Activated naive CD4-positive, alpha-beta T cell treated with anti-CD3 and anti-CD28 coated beads, Interleukin-2, amount 10 ng/mL, durations not matched to agents 7 days and 5 days (primary cell): ENCODE measurements at regions not wholly inside any gene's neighbourhood (a gene's known extent, or its start where the extent isn't known, plus 50 kb on each side); places are given as distances from the start of the nearest gene placed in this dataset.
"Not testable (repeated sequence)": the region's sequence is repeated elsewhere in the genome, so short reads cannot be mapped to it uniquely, and the experiment has no call there.

ENCODE experiments used
- CTCF ChIA-PET: fragments of 350-600 bp; sonication (Branson Sonifier 250); formaldehyde crosslinking; loops from one replicate; lab custom pipeline; 2021; ENCODE audit warnings: antibody characterized with exemption; lab: Charles Lee
- DNase-seq: peaks from one replicate; pipeline ENCODE4 v3.0.0-alpha.2; 2020
- H3K27ac Mint-ChIP-seq: one replicate; pipeline ENCODE4 v1.8.0; 2021; ENCODE audit warnings: mild to moderate bottlenecking, moderate library complexity, mixed read lengths
- H3K27me3 Mint-ChIP-seq: one replicate; pipeline ENCODE4 v1.8.0; 2021; ENCODE audit warnings: mild to moderate bottlenecking, mixed read lengths
- H3K36me3 Mint-ChIP-seq: one replicate; pipeline ENCODE4 v1.8.0; 2021; ENCODE audit warnings: mixed read lengths
- H3K4me1 Mint-ChIP-seq: one replicate; pipeline ENCODE4 v1.8.0; 2021; ENCODE audit warnings: mixed read lengths
- H3K4me3 Mint-ChIP-seq: one replicate; pipeline ENCODE4 v1.8.0; 2021; ENCODE audit warnings: mild to moderate bottlenecking, moderate library complexity, mixed read lengths
- H3K9me3 Mint-ChIP-seq: one replicate; pipeline ENCODE4 v1.8.0; 2021; ENCODE audit warnings: mixed read lengths

- H3K4me1 Mint-ChIP-seq, H3K36me3 Mint-ChIP-seq, H3K9me3 Mint-ChIP-seq, H3K4me3 Mint-ChIP-seq, H3K27me3 Mint-ChIP-seq, CTCF ChIA-PET, H3K27ac Mint-ChIP-seq, DNase-seq: not testable (repeated sequence)
These were observed 106.8 kb upstream of the ZNF322 start for GRCh38 chr6:26766203-26766902.

- H3K4me1 Mint-ChIP-seq, H3K4me3 Mint-ChIP-seq, H3K36me3 Mint-ChIP-seq, H3K9me3 Mint-ChIP-seq, H3K27me3 Mint-ChIP-seq, H3K27ac Mint-ChIP-seq, CTCF ChIA-PET, DNase-seq: not testable (repeated sequence)
These were observed 111.6 kb upstream of the ZNF322 start for GRCh38 chr6:26770941-26771666.

GRCh38 chr6:26773414-26773813 lies 113.9 kb upstream of the ZNF322 start:
- CTCF ChIA-PET, result not testable (repeated sequence)

DNA sequence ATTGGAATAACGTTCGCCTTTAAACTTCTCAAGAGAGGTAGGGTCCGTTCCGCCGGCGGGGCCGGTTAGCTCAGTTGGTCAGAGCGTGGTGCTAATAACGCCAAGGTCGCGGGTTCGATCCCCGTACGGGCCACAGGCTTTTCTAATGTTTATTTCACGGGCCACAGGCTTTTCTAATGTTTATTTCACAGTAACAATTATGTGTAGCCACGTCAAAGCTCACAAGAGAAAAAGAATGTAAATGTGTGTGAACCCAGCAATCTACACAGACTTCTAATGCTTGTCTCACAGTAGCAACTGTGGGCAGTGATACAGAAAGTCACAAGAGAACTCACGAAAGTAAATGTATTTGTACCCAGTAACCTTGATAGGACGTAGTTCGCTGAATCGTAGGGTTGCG lies 121.0 kb upstream of the ZNF322 start:
- H3K27me3 Mint-ChIP-seq, H3K27ac Mint-ChIP-seq, DNase-seq, H3K4me3 Mint-ChIP-seq, H3K36me3 Mint-ChIP-seq, CTCF ChIA-PET, H3K9me3 Mint-ChIP-seq, H3K4me1 Mint-ChIP-seq: not testable (repeated sequence)

More at GRCh38 chr6:26773414-26773813, 113.9 kb upstream of the ZNF322 start:
- not testable (repeated sequence) for DNase-seq, H3K4me3 Mint-ChIP-seq, H3K36me3 Mint-ChIP-seq, H3K27ac Mint-ChIP-seq, H3K27me3 Mint-ChIP-seq, H3K4me1 Mint-ChIP-seq, H3K9me3 Mint-ChIP-seq

DNA sequence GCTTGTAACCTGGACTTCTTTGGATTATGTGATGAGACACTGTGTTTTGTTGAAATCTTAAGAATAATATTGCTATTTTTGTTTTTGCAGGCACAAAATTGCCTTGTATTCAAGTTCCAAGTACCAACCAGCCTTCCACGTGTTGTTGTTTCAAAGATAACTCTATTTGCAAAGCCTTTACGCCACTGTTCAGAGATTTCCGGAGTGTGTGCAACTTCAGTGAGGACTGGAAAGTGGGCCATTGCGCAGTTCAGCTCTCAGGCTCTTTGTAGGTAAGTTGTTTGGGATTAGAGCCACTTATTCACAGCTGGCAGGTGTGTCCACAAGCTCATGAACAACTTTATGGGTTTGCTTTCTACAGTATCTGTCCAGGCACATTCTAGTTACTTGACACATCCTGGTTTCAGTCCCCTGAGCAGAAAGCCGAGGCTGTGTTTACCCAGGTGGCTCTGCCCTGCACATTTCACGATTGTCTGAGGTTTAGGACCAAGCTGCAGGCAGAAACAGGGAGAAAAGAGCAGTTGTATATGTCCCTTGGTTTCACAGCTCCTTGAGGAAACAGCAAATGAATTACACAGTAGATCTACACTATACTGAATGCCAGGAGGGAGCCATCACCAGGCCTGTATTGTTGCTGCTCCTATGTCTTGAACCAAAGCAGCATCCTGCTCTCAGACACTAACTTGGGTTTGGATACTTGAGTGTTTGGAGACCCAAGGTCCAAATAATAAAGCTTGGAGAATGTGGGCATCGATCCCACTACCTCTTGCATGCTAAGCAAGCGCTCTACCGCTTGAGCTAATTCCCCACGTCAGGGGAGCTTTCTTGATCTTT lies 136.1 kb upstream of the ZNF322 start:
- H3K9me3 Mint-ChIP-seq, result not testable (repeated sequence)

GRCh38 chr6:26799903-26800633 lies 140.5 kb upstream of the ZNF322 start:
- not testable (repeated sequence) for H3K36me3 Mint-ChIP-seq

More for the DNA sequence above, 136.1 kb upstream of the ZNF322 start:
- DNase-seq, H3K4me1 Mint-ChIP-seq, CTCF ChIA-PET, H3K4me3 Mint-ChIP-seq, H3K36me3 Mint-ChIP-seq, H3K27me3 Mint-ChIP-seq, H3K27ac Mint-ChIP-seq: not testable (repeated sequence)

DNA sequence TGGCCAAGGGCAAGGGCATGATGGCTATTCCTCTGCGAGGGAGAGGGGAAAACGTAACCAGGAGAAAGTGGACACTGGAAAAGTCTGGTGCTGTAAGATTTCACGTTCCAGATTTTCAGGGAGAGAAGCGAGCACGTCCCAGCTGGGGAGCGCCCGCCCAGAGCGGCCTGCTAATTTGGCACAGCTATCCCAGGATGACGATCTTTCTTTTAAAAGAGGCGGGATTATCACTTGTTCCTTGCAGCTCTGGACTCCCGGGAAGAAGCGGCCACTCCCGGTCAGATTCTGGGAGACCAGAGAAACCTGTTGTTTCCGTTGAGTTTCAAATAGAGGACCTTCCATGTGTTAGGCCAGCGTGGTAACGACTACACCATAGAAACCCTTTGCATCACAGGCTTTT lies 144.2 kb upstream of the ZNF322 start:
- H3K4me3 Mint-ChIP-seq, H3K36me3 Mint-ChIP-seq, H3K27me3 Mint-ChIP-seq, H3K4me1 Mint-ChIP-seq, H3K27ac Mint-ChIP-seq, CTCF ChIA-PET, H3K9me3 Mint-ChIP-seq, DNase-seq: not testable (repeated sequence)

More at GRCh38 chr6:26799903-26800633, 140.5 kb upstream of the ZNF322 start:
- CTCF ChIA-PET, H3K27me3 Mint-ChIP-seq, H3K9me3 Mint-ChIP-seq, H3K4me1 Mint-ChIP-seq, H3K27ac Mint-ChIP-seq, H3K4me3 Mint-ChIP-seq, DNase-seq: not testable (repeated sequence)

- DNase-seq, H3K9me3 Mint-ChIP-seq, H3K36me3 Mint-ChIP-seq, H3K27me3 Mint-ChIP-seq, H3K27ac Mint-ChIP-seq, H3K4me3 Mint-ChIP-seq, CTCF ChIA-PET, H3K4me1 Mint-ChIP-seq: not testable (repeated sequence)
These were observed 152.1 kb upstream of the ZNF322 start for GRCh38 chr6:26811486-26812116.

DNA sequence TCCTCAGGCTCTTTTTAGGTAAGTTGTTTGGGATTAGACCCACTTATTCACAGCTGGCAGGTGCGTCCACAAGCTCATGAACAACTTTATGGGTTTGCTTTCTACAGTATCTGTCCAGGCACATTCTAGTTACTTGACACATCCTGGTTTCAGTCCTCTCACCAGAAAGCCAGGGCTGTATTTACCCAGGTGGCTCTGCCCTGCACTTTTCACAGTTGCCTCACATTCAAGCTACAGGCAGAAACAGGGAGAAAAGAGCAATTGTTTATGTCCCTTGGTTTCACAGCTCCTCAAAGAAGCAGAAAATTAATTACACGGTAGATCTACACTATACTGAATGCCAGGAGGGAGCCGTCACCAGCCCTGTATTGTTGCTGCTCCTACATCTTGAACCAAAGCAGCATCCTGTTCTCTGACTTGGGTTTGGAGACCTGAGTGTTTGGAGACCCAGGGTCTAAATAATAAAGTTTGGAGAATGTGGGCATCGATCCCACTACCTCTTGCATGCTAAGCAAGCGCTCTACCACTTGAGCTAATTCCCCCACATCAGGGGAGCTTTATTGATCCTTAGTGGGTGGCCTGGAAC lies 159.2 kb upstream of the ZNF322 start:
- CTCF ChIA-PET, H3K27ac Mint-ChIP-seq, H3K4me3 Mint-ChIP-seq, H3K9me3 Mint-ChIP-seq, H3K27me3 Mint-ChIP-seq, H3K36me3 Mint-ChIP-seq, DNase-seq, H3K4me1 Mint-ChIP-seq: not testable (repeated sequence)

GRCh38 chr6:26827965-26828364 lies 168.4 kb upstream of the ZNF322 start:
- H3K9me3 Mint-ChIP-seq, DNase-seq, H3K4me1 Mint-ChIP-seq, H3K36me3 Mint-ChIP-seq, CTCF ChIA-PET, H3K27me3 Mint-ChIP-seq, H3K27ac Mint-ChIP-seq, H3K4me3 Mint-ChIP-seq: not testable (repeated sequence)

GRCh38 chr6:26829480-26829879 lies 169.9 kb upstream of the ZNF322 start:
- H3K4me3 Mint-ChIP-seq, H3K9me3 Mint-ChIP-seq, CTCF ChIA-PET, H3K27me3 Mint-ChIP-seq, H3K4me1 Mint-ChIP-seq, DNase-seq, H3K27ac Mint-ChIP-seq, H3K36me3 Mint-ChIP-seq: not testable (repeated sequence)

GRCh38 chr6:26830992-26831391 lies 171.4 kb upstream of the ZNF322 start:
- H3K4me1 Mint-ChIP-seq, CTCF ChIA-PET, DNase-seq, H3K27ac Mint-ChIP-seq, H3K36me3 Mint-ChIP-seq, H3K27me3 Mint-ChIP-seq, H3K4me3 Mint-ChIP-seq, H3K9me3 Mint-ChIP-seq: not testable (repeated sequence)

DNA sequence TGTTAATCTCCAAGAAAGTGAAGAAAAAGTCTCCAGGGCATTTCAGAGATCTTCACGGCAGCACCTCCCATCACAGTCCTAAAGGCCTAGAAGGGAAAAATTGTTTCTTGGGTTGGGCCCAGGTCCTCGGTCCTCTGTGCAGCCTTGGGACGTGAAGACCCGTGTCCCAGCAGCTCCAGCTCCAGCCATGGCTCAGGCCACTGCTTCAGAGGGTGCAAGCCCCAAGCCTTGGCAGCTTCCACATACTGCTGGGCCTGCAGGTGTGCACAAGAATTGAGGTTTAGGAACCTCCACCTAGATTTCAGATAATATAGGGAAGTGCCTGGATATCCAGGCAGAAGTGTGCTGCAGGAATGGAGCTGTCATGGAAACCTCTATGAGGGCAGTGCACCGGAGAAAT lies 176.2 kb upstream of the ZNF322 start:
- H3K27ac Mint-ChIP-seq, H3K4me3 Mint-ChIP-seq, DNase-seq, CTCF ChIA-PET, H3K4me1 Mint-ChIP-seq, H3K9me3 Mint-ChIP-seq, H3K27me3 Mint-ChIP-seq, H3K36me3 Mint-ChIP-seq: not testable (repeated sequence)
